ENCODE measurements at regions not wholly inside any gene's neighbourhood (a gene's known extent, or its start where the extent isn't known, plus 50 kb on each side); places are given as distances from the start of the nearest gene placed in this dataset.

DNA sequence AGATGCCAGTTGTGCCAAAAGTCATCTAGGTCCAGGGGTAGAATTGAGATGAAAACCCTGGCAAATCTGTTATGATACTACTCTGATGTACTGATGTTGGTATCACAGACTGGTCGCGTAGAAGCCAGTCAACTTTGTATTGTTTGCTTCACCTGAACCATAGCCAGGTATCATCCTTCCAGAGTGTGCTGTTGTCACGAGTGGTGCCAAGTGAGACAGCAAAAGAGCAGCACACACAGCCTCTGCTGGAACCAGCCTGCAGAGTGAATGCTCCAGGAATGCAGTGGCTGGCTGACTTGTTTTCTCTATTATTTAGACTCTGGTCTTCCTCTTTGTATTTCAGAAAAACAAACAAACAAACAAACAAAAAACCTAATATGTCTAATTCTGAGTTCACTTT, 209.5 kb upstream of the HEY2 start:
- no peak for TF ChIP-seq CTCF (IDR thresholded peaks at IDR 0.05)
- no peak for TF ChIP-seq POLR2A (IDR thresholded peaks at IDR 0.05)

All from transverse colon (tissue), 3 donors.